HEK293 (cell line): ENCODE measurements at regions not wholly inside any gene's neighbourhood (a gene's known extent, or its start where the extent isn't known, plus 50 kb on each side); places are given as distances from the start of the nearest gene placed in this dataset.

Experiments
- CTCF ChIP-seq: fragments of 450-650 bp; formaldehyde crosslinking; IDR thresholded peaks from 2 replicates; pipeline ENCODE4 v1.5.1; 2016; ENCODE audit warnings: missing biosample characterization, missing genetic modification characterization
- TCF7L2 ChIP-seq: IDR thresholded peaks from 2 replicates; pipeline ENCODE4 v1.6.1; 2011; ENCODE audit warnings: low read depth, mild to moderate bottlenecking, inconsistent platforms, low read length, moderate library complexity, borderline replicate concordance

DNA sequence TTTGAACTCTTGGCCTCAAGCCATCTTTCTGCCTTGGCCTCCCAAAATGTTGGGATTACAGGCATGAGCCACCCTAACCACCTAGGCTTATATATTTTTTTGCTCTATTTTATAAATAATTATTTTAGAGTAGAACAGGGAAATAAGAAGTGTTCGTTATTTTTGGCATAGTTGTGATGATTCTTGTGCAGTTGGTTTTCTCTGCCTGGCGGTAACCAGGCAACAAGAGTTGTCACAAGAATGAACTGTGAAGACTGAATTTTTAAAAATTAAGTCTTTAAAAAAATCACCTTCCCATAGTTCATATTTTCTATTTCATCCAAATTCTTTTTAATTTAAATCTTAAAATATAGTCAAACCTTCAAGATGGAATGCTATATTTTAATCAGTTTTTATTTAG lies 310.2 kb downstream of the ARL6IP6 start:
- no peak for TF ChIP-seq CTCF (tag by site-specific recombination)
- TF ChIP-seq TCF7L2 = no peak
